ENCODE measurements at regions not wholly inside any gene's neighbourhood (a gene's known extent, or its start where the extent isn't known, plus 50 kb on each side); places are given as distances from the start of the nearest gene placed in this dataset.
A peak's percentile ranks its signal among the peaks of the same experiment; 100 is the strongest.

GRCh38 chr1:88104236-88104635 lies 579.8 kb upstream of the PKN2 start:
- FAIRE-seq, result no peak

- no peak for FAIRE-seq
Observed at GRCh38 chr1:88104886-88105285, 579.2 kb upstream of the PKN2 start.

- no peak for FAIRE-seq
Observed at GRCh38 chr1:88111816-88112215, 572.3 kb upstream of the PKN2 start.

GRCh38 chr1:88117597-88117996 lies 566.5 kb upstream of the PKN2 start:
- no peak for FAIRE-seq

GRCh38 chr1:88118176-88118845 lies 565.8 kb upstream of the PKN2 start:
- FAIRE-seq, result no peak

GRCh38 chr1:88124614-88125013 lies 559.5 kb upstream of the PKN2 start:
- FAIRE-seq, result no peak

- no peak for FAIRE-seq
Observed at GRCh38 chr1:88126467-88126866, 557.6 kb upstream of the PKN2 start.

- no peak for FAIRE-seq
Observed at GRCh38 chr1:88133991-88134390, 550.1 kb upstream of the PKN2 start.

- FAIRE-seq, result no peak
Observed at GRCh38 chr1:88134983-88135921, 548.8 kb upstream of the PKN2 start.

GRCh38 chr1:88139633-88140032 lies 544.4 kb upstream of the PKN2 start:
- no peak for FAIRE-seq

- FAIRE-seq, result no peak
Observed at GRCh38 chr1:88140325-88140724, 543.7 kb upstream of the PKN2 start.

GRCh38 chr1:88141499-88142074 lies 542.5 kb upstream of the PKN2 start:
- FAIRE-seq, result no peak

GRCh38 chr1:88145752-88146151 lies 538.3 kb upstream of the PKN2 start:
- FAIRE-seq, result no peak

- no peak for FAIRE-seq
Observed at GRCh38 chr1:88149686-88150085, 534.4 kb upstream of the PKN2 start.

GRCh38 chr1:88150330-88150729 lies 533.7 kb upstream of the PKN2 start:
- FAIRE-seq, result no peak

- FAIRE-seq, result no peak
Observed at GRCh38 chr1:88163187-88163586, 520.9 kb upstream of the PKN2 start.

- FAIRE-seq, result no peak
Observed at GRCh38 chr1:88168126-88168525, 515.9 kb upstream of the PKN2 start.

- FAIRE-seq, result no peak
Observed at GRCh38 chr1:88169139-88169538, 514.9 kb upstream of the PKN2 start.

- FAIRE-seq, result no peak
Observed at GRCh38 chr1:88169939-88170338, 514.1 kb upstream of the PKN2 start.

GRCh38 chr1:88175120-88175630 lies 508.9 kb upstream of the PKN2 start:
- FAIRE-seq, result no peak

- no peak for FAIRE-seq
Observed at GRCh38 chr1:88175631-88176226, 508.3 kb upstream of the PKN2 start.

GRCh38 chr1:88179943-88180342 lies 504.1 kb upstream of the PKN2 start:
- no peak for FAIRE-seq

- peak; percentile 84 for FAIRE-seq
Observed at GRCh38 chr1:88180449-88181108, 503.5 kb upstream of the PKN2 start.

Measured in TTC549 (cell line).